ENCODE measurements at regions not wholly inside any gene's neighbourhood (a gene's known extent, or its start where the extent isn't known, plus 50 kb on each side); places are given as distances from the start of the nearest gene placed in this dataset.

DNA sequence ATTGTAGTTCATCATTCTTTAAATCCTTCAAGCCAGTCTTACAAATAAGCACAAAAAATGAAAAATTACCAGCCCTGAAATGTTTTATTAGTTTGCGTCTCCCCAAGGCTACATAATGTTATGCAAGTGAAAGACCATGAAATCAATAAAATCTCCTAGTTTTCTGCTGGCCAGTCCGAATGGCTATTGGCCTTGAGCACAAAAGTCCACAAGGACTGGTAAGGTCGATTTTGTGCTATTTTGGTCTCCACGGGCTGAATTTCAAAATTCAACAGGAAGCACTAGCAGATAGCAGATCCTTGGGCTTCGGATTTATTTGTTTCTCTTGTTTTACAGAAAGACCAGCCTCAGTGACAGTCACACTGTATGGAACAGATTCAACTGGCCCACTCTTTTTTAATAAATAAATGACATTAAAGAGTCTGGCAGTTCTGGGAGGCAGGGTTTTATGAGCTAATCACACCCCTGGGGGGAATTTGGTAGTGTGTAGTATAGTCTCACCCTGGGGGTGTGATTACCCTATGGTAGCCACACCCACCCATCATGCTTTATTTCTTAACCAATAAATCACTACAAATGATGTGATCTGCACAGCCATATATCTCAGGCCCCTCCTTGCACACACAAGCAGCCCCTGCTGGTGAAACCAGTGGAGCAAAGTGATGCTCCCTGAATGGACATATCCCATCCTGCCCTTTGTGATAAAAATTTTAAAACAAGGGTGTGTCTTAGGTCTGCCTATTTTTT, 51.1 kb upstream of the TMEM33 start:
- DNase-seq = no peak

DNA sequence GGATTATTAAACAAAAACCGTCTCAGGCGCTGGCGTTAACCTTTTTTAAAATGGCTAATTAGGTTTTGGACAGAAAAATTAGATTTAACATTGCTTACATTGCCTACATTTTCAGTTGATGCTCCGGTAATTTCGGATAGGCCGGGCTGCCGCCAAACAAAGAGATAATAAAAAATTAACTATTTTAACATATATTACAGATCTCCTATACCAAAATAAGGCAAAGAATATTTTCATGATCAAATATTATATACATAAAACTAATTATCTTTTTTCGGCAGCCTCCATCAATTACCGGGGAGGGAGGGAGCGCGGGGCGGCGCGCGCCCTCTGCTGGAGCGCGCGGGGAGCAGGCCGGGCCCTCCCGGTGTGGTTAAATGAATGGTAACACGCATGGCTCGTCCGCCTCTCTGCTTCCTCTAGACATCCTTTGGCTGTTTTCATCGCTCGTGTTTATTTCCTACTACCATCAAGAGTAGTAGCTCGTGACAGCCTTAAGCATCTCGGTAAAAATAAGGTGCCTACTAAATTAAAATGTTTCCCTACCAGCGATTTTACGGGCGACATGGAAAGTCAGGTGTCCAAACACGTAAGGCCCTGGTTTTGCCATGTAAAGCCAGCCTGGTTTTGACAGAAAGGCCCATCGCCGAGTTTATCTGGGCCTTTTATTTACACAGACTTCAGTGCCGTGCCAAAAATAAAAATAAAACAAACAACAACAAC, 52.4 kb upstream of the TMEM33 start:
- peak; percentile 84 for DNase-seq

DNA sequence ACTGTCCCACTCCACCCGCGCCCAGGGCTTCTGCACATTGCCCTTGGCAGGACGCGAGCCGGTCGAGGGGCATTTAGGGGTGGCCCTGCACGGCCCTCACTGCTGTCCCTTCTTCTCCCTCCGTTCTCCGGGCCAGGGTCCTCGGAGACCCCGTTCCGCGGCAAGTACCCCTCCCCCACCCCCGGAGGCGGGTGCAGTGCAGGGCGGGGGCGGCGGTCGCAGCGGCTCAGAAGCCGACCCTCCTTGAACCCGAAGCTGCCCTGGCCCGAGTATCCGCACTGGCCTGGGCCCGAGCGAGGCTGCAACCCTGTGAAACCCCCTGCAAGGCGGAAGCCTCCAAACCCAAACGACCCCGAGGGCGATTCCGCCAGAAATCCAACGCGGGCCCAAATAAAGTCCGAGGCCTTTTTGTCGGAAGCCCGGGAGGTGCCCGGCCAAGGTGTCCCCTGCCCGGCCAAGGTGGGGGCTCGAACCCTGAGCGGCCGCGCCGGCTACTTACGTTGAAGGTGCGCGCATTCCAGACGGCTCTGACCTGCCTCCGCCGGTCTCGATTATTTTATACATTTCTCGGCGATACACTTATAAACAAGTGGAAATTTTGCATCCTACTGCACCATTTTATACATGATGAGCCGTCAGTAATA, 53.1 kb upstream of the TMEM33 start:
- DNase-seq = no peak

DNA sequence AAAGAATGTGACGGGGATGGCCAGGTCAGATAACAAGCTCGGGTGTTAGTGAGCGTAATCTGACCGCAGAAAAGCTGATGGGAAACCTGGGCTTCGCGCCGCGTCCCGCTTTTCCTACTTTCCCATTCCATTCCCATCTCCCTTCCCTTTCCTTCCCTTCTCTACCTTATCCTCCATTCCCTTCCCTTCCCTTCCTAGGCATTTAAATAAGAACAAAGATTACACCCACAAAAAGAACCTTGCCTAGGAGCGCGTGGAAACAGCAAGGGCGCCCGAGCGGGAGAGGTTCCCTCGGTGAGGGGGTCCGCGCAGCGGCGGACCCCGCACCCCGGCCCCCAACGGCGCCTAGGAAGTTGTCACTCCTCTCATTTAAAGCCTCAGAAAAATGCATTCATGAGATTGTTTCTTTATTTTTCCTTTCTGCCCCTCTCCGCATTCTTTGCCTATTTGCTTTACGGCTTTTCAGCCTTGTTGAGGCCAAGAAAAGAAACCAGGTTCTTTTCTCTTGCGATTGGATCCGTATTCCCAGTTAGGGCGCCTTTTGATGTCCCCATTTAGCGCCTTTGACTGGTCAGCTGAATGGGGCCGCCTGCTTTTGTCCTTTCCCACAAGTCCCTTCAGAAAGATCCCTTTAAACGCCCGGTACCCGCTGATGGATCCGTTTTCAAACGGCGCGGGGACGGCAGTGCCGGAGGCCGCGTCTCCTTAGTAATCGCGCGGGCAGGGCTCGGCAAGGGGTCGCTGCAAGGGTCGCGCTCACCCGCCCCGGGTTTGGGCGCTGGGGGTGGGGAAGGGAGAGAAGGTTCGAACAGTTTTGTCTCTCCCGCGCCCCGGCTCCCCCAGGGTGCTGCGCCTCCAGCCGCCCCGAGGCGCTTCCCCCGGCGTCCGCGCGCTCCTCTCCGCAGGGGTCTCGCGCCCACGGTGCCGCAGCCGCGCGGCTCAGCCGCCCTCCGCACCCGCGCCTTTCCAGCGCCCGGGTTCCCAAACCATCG, 54.1 kb upstream of the TMEM33 start:
- DNase-seq = no peak

- no peak for DNase-seq
Observed at GRCh38 chr4:41880022-41880837, 55.0 kb upstream of the TMEM33 start.

- DNase-seq = no peak
Observed at GRCh38 chr4:41879552-41879951, 55.7 kb upstream of the TMEM33 start.

DNA sequence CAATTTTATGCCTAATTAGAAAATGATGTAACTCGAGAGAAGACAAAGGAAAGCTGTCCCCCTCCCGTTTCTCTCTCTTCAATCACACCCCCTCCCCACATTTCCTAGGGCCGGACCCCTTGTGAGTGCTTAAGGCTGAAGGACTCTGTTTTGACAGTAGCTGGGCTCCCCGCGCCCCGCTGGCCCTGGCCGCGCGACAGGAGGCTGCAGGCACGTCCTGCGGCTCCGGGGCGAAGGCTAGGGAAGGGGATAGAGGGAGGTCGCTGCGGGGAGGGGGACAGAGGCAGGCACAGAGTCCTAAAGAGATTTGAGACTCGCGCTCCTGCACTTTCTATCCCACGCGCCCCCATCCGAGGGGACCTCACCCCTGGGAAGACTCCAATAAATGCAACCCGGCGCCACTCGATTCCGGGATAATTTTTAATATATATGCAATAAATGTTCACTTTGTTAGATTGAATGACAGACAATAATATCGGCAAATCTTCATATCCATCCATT, 56.2 kb upstream of the TMEM33 start:
- DNase-seq = no peak

GRCh38 chr4:41878170-41878969, 56.9 kb upstream of the TMEM33 start:
- no peak for DNase-seq

DNA sequence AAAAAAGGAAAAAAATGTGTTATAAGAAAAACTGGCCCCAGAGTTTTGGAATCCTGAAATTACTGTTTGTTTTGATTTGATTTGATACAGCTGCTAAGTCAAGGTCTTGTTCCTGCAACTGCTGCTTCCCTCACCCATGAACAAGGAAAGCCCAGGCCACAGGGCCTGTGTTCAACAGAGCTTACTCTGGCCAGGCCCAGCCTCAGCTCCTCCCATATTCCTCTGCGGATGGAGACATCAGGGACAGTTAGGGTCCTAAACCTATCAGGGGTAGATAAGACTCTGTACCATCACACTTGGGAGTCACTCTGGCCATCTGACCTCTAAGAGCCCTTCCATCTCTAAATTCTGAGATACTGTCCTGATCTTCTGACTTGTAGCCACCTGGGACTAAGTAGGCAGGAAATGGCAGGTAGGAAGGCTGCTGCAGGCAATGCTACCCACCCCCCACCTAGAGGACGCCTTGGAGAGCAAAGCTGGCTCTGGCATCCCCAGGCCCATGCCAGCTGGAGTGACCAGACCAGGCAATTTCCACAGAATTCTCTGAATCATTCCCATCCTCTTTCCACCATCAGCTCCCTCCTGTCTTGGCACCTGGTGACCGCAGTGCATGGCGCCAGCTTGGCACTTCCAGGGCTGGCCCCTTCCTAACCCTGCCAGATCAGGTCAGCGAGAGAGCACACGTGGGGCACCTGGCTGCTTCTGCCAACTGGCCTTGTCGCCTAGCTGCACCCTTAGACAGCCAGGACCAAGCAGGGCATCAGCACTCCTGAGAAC, 58.0 kb upstream of the TMEM33 start:
- no peak for DNase-seq

- DNase-seq = no peak
Observed at GRCh38 chr4:41874873-41875272, 60.4 kb upstream of the TMEM33 start.

- DNase-seq = no peak
Observed at GRCh38 chr4:41874398-41874797, 60.8 kb upstream of the TMEM33 start.

DNA sequence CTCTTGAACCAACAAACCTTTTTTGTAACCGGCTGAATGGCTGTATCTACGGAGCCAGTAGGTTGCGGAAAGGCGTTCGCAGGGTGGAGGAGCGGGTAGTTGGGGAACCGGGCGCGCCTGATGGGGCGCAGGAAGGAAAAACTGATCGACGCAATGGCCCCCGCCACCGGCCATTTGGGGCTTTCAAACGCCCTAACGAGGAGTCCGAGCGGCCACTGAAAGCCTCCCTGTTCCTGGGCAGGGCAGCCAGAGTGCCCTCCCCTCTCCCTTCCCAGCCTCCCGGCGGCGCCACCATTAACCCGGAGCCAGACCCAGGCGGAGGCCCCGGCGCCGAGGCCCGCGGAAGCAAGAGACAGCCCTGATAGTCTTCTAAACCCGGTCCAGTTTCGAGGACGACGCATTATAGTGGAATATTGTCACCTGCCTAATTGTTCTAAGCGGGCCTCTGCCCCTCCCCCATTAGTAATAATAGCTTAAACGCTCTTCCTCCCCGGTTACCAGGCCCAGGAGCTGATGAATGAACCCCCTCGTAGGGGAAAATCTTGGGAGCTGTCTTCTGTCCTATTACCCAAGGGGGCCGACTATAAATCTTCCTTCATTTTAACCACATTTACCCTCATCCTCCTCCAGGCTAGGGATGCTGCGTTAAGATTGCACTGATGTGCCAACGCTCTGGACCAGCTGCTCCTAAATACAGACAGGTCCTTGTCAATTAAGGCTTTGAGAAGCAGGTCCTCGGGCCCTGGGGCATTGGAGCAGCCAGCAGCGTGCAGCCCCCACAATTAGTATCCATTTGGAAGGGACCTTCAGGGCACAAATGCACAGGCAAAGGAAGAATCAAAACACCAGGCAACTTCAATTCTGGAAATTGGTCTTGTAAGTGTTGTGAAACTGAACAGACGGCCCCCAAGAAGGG, 61.6 kb upstream of the TMEM33 start:
- no peak for DNase-seq

DNA sequence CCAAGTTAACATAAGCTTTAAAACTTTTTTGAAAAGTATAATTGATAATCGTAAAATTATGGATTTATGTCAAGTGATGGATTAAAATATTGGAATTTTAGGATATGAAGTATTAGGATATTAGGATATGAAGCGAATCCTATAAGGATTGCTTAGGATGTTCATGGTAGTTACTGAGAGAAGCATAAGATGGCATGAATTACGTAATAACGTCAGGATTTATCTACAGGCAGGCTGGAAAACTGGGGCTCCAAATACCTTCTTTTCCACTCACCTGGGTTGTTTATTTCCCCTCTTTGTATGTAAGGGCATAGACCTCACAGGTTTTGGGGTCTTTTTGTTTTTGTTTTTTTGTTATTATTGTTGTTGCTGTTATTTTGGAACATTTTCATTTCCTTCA, 65.2 kb upstream of the TMEM33 start:
- DNase-seq = no peak

- DNase-seq = no peak
Observed at GRCh38 chr4:41866799-41867677, 68.2 kb upstream of the TMEM33 start.

DNA sequence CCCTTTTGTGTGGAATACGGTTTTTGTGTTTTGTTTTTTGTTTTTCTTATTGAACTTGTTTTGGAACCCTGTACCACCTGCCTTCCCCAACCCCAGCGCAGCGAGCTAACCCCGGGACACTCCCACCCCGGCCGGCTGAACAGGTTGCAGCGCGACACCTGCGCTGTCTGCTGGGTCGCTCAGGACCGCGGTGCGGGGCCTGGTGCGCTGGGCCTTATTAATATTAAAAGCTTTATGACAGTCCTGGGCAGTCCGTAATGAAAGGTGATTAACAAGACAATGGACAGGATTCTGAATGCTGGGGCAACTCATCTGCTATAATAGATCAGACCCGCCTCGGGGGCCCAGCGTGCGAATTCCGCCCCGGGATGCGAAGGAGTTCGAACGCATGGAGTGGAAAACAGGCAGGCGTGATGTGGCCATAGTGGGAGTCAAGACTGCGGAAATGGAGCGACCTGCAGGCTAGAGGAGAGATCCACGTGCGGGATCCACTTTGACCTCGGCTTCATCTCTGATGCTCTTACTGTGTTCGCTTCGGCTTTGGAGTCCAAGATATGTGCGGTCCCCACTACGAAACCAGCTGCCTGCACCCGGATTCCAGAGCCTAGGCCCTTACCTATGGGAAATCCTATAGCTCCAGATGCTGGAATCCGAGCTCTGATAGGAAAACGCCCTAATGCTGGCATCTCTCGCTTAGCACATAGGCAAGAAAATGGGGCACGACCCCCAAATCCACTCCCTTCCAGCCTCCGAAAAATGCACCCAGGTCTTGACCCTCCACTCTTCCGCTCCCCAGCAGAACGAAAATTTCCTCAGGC, 69.0 kb upstream of the TMEM33 start:
- DNase-seq = no peak

DNA sequence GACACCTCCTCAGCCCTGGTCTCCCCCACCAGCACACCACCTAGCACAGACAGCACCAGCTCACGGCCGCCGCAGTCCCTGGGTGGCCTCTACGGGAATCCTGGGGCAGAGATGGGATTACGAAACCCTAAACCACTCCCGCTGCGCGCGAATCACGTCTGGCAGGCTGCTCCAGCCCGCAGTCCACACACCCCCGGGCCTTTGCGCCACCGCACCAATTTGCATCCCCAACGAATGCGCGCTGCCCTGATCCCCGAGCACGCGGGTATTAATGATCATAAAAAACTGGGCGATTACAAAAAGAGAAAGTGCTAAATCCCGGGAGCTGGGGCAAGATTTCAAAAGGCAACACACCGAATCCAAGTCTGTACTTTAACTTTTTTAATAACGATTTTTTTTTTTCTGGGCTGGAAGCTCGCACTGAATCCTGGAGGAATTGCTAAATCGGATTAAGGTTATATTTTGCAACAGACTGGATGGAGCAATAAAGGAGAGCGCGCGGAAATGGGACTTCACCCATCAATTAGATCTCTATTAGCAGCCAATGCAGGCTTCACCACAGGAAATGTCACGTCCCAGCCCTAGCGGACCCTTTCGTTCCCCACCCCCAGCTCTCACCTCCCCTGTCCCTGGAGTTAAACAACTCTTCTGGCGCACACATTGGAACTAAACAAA, 69.8 kb upstream of the TMEM33 start:
- no peak for DNase-seq
